Gastroesophageal sphincter (tissue), 3 donors: ENCODE measurements at regions not wholly inside any gene's neighbourhood (a gene's known extent, or its start where the extent isn't known, plus 50 kb on each side); places are given as distances from the start of the nearest gene placed in this dataset.

Experiments used
- EP300 ChIP-seq: sonication (generic); formaldehyde crosslinking; IDR thresholded peaks from one replicate; pipeline ENCODE4 v1.6.1; 2017; ENCODE audit warnings: antibody characterized with exemption, mild to moderate bottlenecking
- POLR2A ChIP-seq, 2 donors: fragments of 450-650 bp; IDR thresholded peaks; one replicate each; pipeline ENCODE4 v1.6.1; 2017; ENCODE audit warnings: antibody characterized with exemption in 2 of 2, mild to moderate bottlenecking in 2 of 2, moderate library complexity in 1 of 2
- POLR2AphosphoS5 ChIP-seq: sonication (generic); formaldehyde crosslinking; IDR thresholded peaks from one replicate; pipeline ENCODE4 v1.6.1; 2017; ENCODE audit warnings: antibody characterized with exemption
- TF ChIP-seq, protein P1 (sequence below), 4 experiments: fragments of 200-600 bp in 2 of 4; fragments of 450-650 bp in 2 of 4; sonication (generic) in 1 of 4; IDR thresholded peaks; one replicate each; pipeline ENCODE4 v1.5.1; 2017 to 2019; ENCODE audit warnings: antibody characterized with exemption in 4 of 4, mild to moderate bottlenecking in 2 of 4, moderate library complexity in 2 of 4

DNA sequence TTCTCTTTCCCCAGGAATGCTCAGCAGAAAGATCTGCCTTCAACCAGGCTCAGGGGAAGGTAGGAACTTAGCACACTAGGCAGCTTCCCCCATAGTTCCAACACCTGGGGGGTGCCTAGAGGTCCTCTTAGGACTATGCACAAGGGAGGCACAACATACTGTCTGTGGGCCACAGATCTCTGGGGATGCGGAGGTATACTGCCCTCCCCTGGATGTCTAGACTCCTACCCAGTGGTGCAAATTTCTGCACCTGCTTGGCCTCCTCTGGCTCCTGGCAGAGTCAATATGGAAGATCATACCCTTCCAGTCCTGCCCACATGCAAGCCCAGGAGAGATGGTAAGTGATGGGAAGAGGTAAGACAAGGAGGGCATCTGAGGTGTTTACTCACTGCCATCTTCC lies 247.5 kb upstream of the DAPK1 start:
- TF ChIP-seq POLR2A (IDR thresholded peaks at IDR 0.05), result no peak
- TF ChIP-seq POLR2AphosphoS5, result no peak
- TF ChIP-seq, protein P1, sequence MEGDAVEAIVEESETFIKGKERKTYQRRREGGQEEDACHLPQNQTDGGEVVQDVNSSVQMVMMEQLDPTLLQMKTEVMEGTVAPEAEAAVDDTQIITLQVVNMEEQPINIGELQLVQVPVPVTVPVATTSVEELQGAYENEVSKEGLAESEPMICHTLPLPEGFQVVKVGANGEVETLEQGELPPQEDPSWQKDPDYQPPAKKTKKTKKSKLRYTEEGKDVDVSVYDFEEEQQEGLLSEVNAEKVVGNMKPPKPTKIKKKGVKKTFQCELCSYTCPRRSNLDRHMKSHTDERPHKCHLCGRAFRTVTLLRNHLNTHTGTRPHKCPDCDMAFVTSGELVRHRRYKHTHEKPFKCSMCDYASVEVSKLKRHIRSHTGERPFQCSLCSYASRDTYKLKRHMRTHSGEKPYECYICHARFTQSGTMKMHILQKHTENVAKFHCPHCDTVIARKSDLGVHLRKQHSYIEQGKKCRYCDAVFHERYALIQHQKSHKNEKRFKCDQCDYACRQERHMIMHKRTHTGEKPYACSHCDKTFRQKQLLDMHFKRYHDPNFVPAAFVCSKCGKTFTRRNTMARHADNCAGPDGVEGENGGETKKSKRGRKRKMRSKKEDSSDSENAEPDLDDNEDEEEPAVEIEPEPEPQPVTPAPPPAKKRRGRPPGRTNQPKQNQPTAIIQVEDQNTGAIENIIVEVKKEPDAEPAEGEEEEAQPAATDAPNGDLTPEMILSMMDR (IDR thresholded peaks at IDR 0.05), result no peak
- TF ChIP-seq EP300, result no peak
